Suppressor macrophage treated with lipopolysaccharide for 4 hours (primary cell): ENCODE measurements at regions not wholly inside any gene's neighbourhood (a gene's known extent, or its start where the extent isn't known, plus 50 kb on each side); places are given as distances from the start of the nearest gene placed in this dataset.

Source experiments
- DNase-seq: peaks from one replicate; pipeline ENCODE4 v3.0.0-alpha.2; 2020

GRCh38 chr12:105761075-105761474 lies 377.7 kb downstream of the NUAK1 start:
- DNase-seq, result no peak

GRCh38 chr12:105764216-105764835 lies 374.4 kb downstream of the NUAK1 start:
- DNase-seq, result peak; percentile 17

- DNase-seq, result no peak
Observed at GRCh38 chr12:105765053-105766014, 373.4 kb downstream of the NUAK1 start.

GRCh38 chr12:105766029-105766428 lies 372.7 kb downstream of the NUAK1 start:
- DNase-seq, result no peak

- no peak for DNase-seq
Observed at GRCh38 chr12:105769486-105769885, 369.3 kb downstream of the NUAK1 start.

GRCh38 chr12:105773471-105773870 lies 365.3 kb downstream of the NUAK1 start:
- DNase-seq, result no peak

- DNase-seq, result no peak
Observed at GRCh38 chr12:105774037-105774436, 364.7 kb downstream of the NUAK1 start.

- DNase-seq, result no peak
Observed at GRCh38 chr12:105775343-105775742, 363.4 kb downstream of the NUAK1 start.

- peak; percentile 42 for DNase-seq
Observed at GRCh38 chr12:105783983-105784947, 354.5 kb downstream of the NUAK1 start.

GRCh38 chr12:105793421-105793820 lies 345.3 kb downstream of the NUAK1 start:
- no peak for DNase-seq

- no peak for DNase-seq
Observed at GRCh38 chr12:105798256-105798845, 340.4 kb downstream of the NUAK1 start.

GRCh38 chr12:105799103-105799502 lies 339.7 kb downstream of the NUAK1 start:
- DNase-seq, result no peak

GRCh38 chr12:105801351-105801750 lies 337.4 kb downstream of the NUAK1 start:
- DNase-seq, result no peak

- no peak for DNase-seq
Observed at GRCh38 chr12:105803292-105803691, 335.5 kb downstream of the NUAK1 start.

GRCh38 chr12:105804591-105805265 lies 334.0 kb downstream of the NUAK1 start:
- DNase-seq, result no peak

GRCh38 chr12:105805730-105806399 lies 332.9 kb downstream of the NUAK1 start:
- DNase-seq, result no peak

- no peak for DNase-seq
Observed at GRCh38 chr12:105806400-105806770, 332.4 kb downstream of the NUAK1 start.

GRCh38 chr12:105812366-105812765 lies 326.4 kb downstream of the NUAK1 start:
- DNase-seq, result no peak

- no peak for DNase-seq
Observed at GRCh38 chr12:105813201-105813600, 325.6 kb downstream of the NUAK1 start.

GRCh38 chr12:105814283-105814682 lies 324.5 kb downstream of the NUAK1 start:
- DNase-seq, result no peak

GRCh38 chr12:105819549-105819948 lies 319.2 kb downstream of the NUAK1 start:
- DNase-seq, result peak; percentile 23
